ENCODE measurements at regions not wholly inside any gene's neighbourhood (a gene's known extent, or its start where the extent isn't known, plus 50 kb on each side); places are given as distances from the start of the nearest gene placed in this dataset.
A peak's percentile ranks its signal among the peaks of the same experiment; 100 is the strongest.

- no peak for ATAC-seq (replicated peaks)
- Mint-ChIP-seq H3K4me3 (no peak overlapping the region), H3K27ac (no peak overlapping the region), H3K27me3 (no peaks in the 10 kb centered on the region), H3K36me3 (ENCODE audit: low read depth) (no peaks in the 10 kb centered on the region), H3K4me1 (peaks cover 29% of the 10 kb centered on the region), H3K9me3 (peaks cover 5% of the 10 kb centered on the region)
Measured at GRCh38 chr2:100647709-100648108, 84.9 kb downstream of the PDCL3 start.

GRCh38 chr2:100650151-100650550, 87.4 kb downstream of the PDCL3 start:
- Mint-ChIP-seq H3K4me1 (peaks cover 16% of the 10 kb centered on the region), H3K4me3 (peak overlapping the region; percentile 48)

GRCh38 chr2:100653449-100654035, 90.7 kb downstream of the PDCL3 start:
- no peaks in the 10 kb centered on the region for H3K36me3 Mint-ChIP-seq (ENCODE audit: low read depth)
- ATAC-seq (replicated peaks): peak; percentile 60
- H3K27me3 Mint-ChIP-seq: no peaks in the 10 kb centered on the region
- H3K9me3 Mint-ChIP-seq: no peaks in the 10 kb centered on the region
- no peak overlapping the region for H3K4me3 Mint-ChIP-seq
- peaks cover 10% of the 10 kb centered on the region for H3K4me1 Mint-ChIP-seq
- H3K27ac Mint-ChIP-seq: no peak overlapping the region

More at GRCh38 chr2:100650151-100650550, 87.4 kb downstream of the PDCL3 start:
- no peak for ATAC-seq (replicated peaks)
- Mint-ChIP-seq H3K36me3 (ENCODE audit: low read depth) (no peaks in the 10 kb centered on the region), H3K27ac (peak overlapping the region; percentile 64), H3K9me3 (peaks cover 5% of the 10 kb centered on the region), H3K27me3 (no peaks in the 10 kb centered on the region)

- no peaks in the 10 kb centered on the region for H3K9me3 Mint-ChIP-seq
- H3K4me1 Mint-ChIP-seq: peaks cover 8% of the 10 kb centered on the region
- H3K4me3 Mint-ChIP-seq: no peak overlapping the region
- no peak for ATAC-seq (replicated peaks)
- H3K36me3 Mint-ChIP-seq (ENCODE audit: low read depth): no peaks in the 10 kb centered on the region
- no peak overlapping the region for H3K27ac Mint-ChIP-seq
- no peaks in the 10 kb centered on the region for H3K27me3 Mint-ChIP-seq
Measured at GRCh38 chr2:100654611-100655010, 91.8 kb downstream of the PDCL3 start.

GRCh38 chr2:100655446-100655845, 92.7 kb downstream of the PDCL3 start:
- H3K9me3 Mint-ChIP-seq: no peaks in the 10 kb centered on the region
- H3K27ac Mint-ChIP-seq: no peak overlapping the region
- H3K4me3 Mint-ChIP-seq: no peak overlapping the region
- no peak for ATAC-seq (replicated peaks)
- peaks cover 5% of the 10 kb centered on the region for H3K4me1 Mint-ChIP-seq
- peaks cover 5% of the 10 kb centered on the region for H3K27me3 Mint-ChIP-seq
- H3K36me3 Mint-ChIP-seq (ENCODE audit: low read depth): no peaks in the 10 kb centered on the region

- H3K36me3 Mint-ChIP-seq (ENCODE audit: low read depth): no peaks in the 10 kb centered on the region
- no peaks in the 10 kb centered on the region for H3K9me3 Mint-ChIP-seq
- no peak overlapping the region for H3K4me3 Mint-ChIP-seq
- peaks cover 5% of the 10 kb centered on the region for H3K27me3 Mint-ChIP-seq
- peaks cover 5% of the 10 kb centered on the region for H3K4me1 Mint-ChIP-seq
- no peak overlapping the region for H3K27ac Mint-ChIP-seq
- ATAC-seq (replicated peaks): no peak
Measured at GRCh38 chr2:100655936-100656534, 93.2 kb downstream of the PDCL3 start.

- Mint-ChIP-seq H3K27me3 (peaks cover 5% of the 10 kb centered on the region), H3K9me3 (no peaks in the 10 kb centered on the region), H3K36me3 (ENCODE audit: low read depth) (no peaks in the 10 kb centered on the region), H3K4me1 (peaks cover 5% of the 10 kb centered on the region), H3K4me3 (no peak overlapping the region), H3K27ac (no peak overlapping the region)
- no peak for ATAC-seq (replicated peaks)
Measured at GRCh38 chr2:100658017-100658416, 95.2 kb downstream of the PDCL3 start.

GRCh38 chr2:100660851-100661584, 98.2 kb downstream of the PDCL3 start:
- H3K9me3 Mint-ChIP-seq: no peaks in the 10 kb centered on the region
- peaks cover 5% of the 10 kb centered on the region for H3K27me3 Mint-ChIP-seq
- H3K4me1 Mint-ChIP-seq: peaks cover 5% of the 10 kb centered on the region
- H3K36me3 Mint-ChIP-seq (ENCODE audit: low read depth): no peaks in the 10 kb centered on the region
- H3K4me3 Mint-ChIP-seq: no peak overlapping the region
- no peak overlapping the region for H3K27ac Mint-ChIP-seq
- ATAC-seq (replicated peaks): no peak

GRCh38 chr2:100662866-100663265, 100.1 kb downstream of the PDCL3 start:
- Mint-ChIP-seq H3K36me3 (ENCODE audit: low read depth) (no peaks in the 10 kb centered on the region), H3K9me3 (no peaks in the 10 kb centered on the region), H3K4me3 (no peak overlapping the region), H3K4me1 (peaks cover 5% of the 10 kb centered on the region), H3K27me3 (peaks cover 5% of the 10 kb centered on the region), H3K27ac (no peak overlapping the region)
- no peak for ATAC-seq (replicated peaks)

- Mint-ChIP-seq H3K4me1 (peaks cover 9% of the 10 kb centered on the region), H3K36me3 (ENCODE audit: low read depth) (no peaks in the 10 kb centered on the region), H3K4me3 (no peak overlapping the region), H3K27ac (no peak overlapping the region), H3K27me3 (peaks cover 5% of the 10 kb centered on the region), H3K9me3 (no peaks in the 10 kb centered on the region)
- no peak for ATAC-seq (replicated peaks)
Measured at GRCh38 chr2:100664021-100664755, 101.4 kb downstream of the PDCL3 start.

- peaks cover 5% of the 10 kb centered on the region for H3K27me3 Mint-ChIP-seq
- H3K4me1 Mint-ChIP-seq: peaks cover 9% of the 10 kb centered on the region
- no peak overlapping the region for H3K4me3 Mint-ChIP-seq
- ATAC-seq (replicated peaks): no peak
- no peaks in the 10 kb centered on the region for H3K36me3 Mint-ChIP-seq (ENCODE audit: low read depth)
- H3K27ac Mint-ChIP-seq: no peak overlapping the region
- no peaks in the 10 kb centered on the region for H3K9me3 Mint-ChIP-seq
Measured at GRCh38 chr2:100664756-100665101, 101.9 kb downstream of the PDCL3 start.

- H3K36me3 Mint-ChIP-seq (ENCODE audit: low read depth): no peaks in the 10 kb centered on the region
- peaks cover 4% of the 10 kb centered on the region for H3K4me1 Mint-ChIP-seq
- no peak overlapping the region for H3K4me3 Mint-ChIP-seq
- H3K9me3 Mint-ChIP-seq: no peaks in the 10 kb centered on the region
- no peak for ATAC-seq (replicated peaks)
- no peaks in the 10 kb centered on the region for H3K27me3 Mint-ChIP-seq
- no peak overlapping the region for H3K27ac Mint-ChIP-seq
Measured at GRCh38 chr2:100666996-100667395, 104.2 kb downstream of the PDCL3 start.

GRCh38 chr2:100667801-100668200, 105.0 kb downstream of the PDCL3 start:
- Mint-ChIP-seq H3K4me1 (peaks cover 4% of the 10 kb centered on the region), H3K27me3 (no peaks in the 10 kb centered on the region), H3K4me3 (no peak overlapping the region), H3K9me3 (no peaks in the 10 kb centered on the region), H3K27ac (no peak overlapping the region), H3K36me3 (ENCODE audit: low read depth) (no peaks in the 10 kb centered on the region)
- ATAC-seq (replicated peaks): no peak

- Mint-ChIP-seq H3K27ac (no peak overlapping the region), H3K27me3 (no peaks in the 10 kb centered on the region), H3K9me3 (no peaks in the 10 kb centered on the region), H3K4me1 (peaks cover 4% of the 10 kb centered on the region), H3K4me3 (no peak overlapping the region), H3K36me3 (ENCODE audit: low read depth) (no peaks in the 10 kb centered on the region)
- no peak for ATAC-seq (replicated peaks)
Measured at GRCh38 chr2:100670232-100670631, 107.4 kb downstream of the PDCL3 start.

- no peak overlapping the region for H3K27ac Mint-ChIP-seq
- no peaks in the 10 kb centered on the region for H3K27me3 Mint-ChIP-seq
- no peak overlapping the region for H3K4me3 Mint-ChIP-seq
- no peaks in the 10 kb centered on the region for H3K36me3 Mint-ChIP-seq (ENCODE audit: low read depth)
- H3K9me3 Mint-ChIP-seq: no peaks in the 10 kb centered on the region
- no peak for ATAC-seq (replicated peaks)
- peaks cover 2% of the 10 kb centered on the region for H3K4me1 Mint-ChIP-seq
Measured at GRCh38 chr2:100673115-100673514, 110.3 kb downstream of the PDCL3 start.
